Peyer's patch (tissue), 4 donors: ENCODE measurements at regions not wholly inside any gene's neighbourhood (a gene's known extent, or its start where the extent isn't known, plus 50 kb on each side); places are given as distances from the start of the nearest gene placed in this dataset.

Source experiments
- CTCF ChIP-seq, 6 experiments: fragments of 450-650 bp in 4 of 6; fragments of 200-600 bp in 2 of 6; sonication (generic) in 1 of 6; IDR thresholded peaks; one replicate each; pipeline ENCODE4 v1.5.1; 2017 to 2019; ENCODE audit warnings: antibody characterized with exemption in 6 of 6, mild to moderate bottlenecking in 3 of 6, moderate library complexity in 1 of 6
- POLR2A ChIP-seq, 2 donors: fragments of 450-650 bp; IDR thresholded peaks; one replicate each; pipeline ENCODE4 v1.5.1; 2017; ENCODE audit warnings: antibody characterized with exemption in 2 of 2, mild to moderate bottlenecking in 2 of 2, moderate library complexity in 2 of 2

GRCh38 chr1:116253566-116254382, 119.3 kb upstream of the ATP1A1 start:
- TF ChIP-seq CTCF (IDR thresholded peaks at IDR 0.05) (no peak), POLR2A (IDR thresholded peaks at IDR 0.05) (no peak)
